WERI-Rb-1 (cell line): ENCODE measurements at regions not wholly inside any gene's neighbourhood (a gene's known extent, or its start where the extent isn't known, plus 50 kb on each side); places are given as distances from the start of the nearest gene placed in this dataset.
"Not testable (repeated sequence)": the region's sequence is repeated elsewhere in the genome, so short reads cannot be mapped to it uniquely, and the experiment has no call there.

ENCODE experiments used
- DNase-seq: peaks from one replicate; pipeline ENCODE4 v3.0.0-alpha.2; 2020
- H3K27ac ChIP-seq: fragments of 250-450 bp; sonication (Bioruptor Pico); 2 replicates; pipeline ENCODE4 v1.5.1; 2020; ENCODE audit warnings: mild to moderate bottlenecking, moderate library complexity
- H3K27me3 ChIP-seq: fragments of 250-450 bp; sonication (Bioruptor Pico); 2 replicates; pipeline ENCODE4 v1.5.1; 2021; ENCODE audit warnings: mild to moderate bottlenecking, low read depth, moderate library complexity; ENCODE audit not compliant: insufficient read depth, severe bottlenecking
- H3K36me3 ChIP-seq: fragments of 250-450 bp; sonication (Bioruptor Pico); 2 replicates; pipeline ENCODE4 v1.5.1; 2020; ENCODE audit warnings: mild to moderate bottlenecking, moderate library complexity
- H3K4me3 ChIP-seq: 2 replicates; pipeline ENCODE4 v1.5.1; 2011; ENCODE audit warnings: low read depth, mild to moderate bottlenecking, control low read depth, low read length
- H3K9me3 ChIP-seq: fragments of 250-450 bp; sonication (Bioruptor Pico); 2 replicates; pipeline ENCODE4 v1.5.1; 2021; ENCODE audit warnings: mild to moderate bottlenecking, moderate library complexity; ENCODE audit not compliant: severe bottlenecking
- TF ChIP-seq, protein P1 (sequence below): IDR thresholded peaks from 2 replicates; pipeline ENCODE4 v1.5.1; 2011; ENCODE audit warnings: low read depth, mild to moderate bottlenecking, control low read depth, inconsistent platforms, low read length

DNA sequence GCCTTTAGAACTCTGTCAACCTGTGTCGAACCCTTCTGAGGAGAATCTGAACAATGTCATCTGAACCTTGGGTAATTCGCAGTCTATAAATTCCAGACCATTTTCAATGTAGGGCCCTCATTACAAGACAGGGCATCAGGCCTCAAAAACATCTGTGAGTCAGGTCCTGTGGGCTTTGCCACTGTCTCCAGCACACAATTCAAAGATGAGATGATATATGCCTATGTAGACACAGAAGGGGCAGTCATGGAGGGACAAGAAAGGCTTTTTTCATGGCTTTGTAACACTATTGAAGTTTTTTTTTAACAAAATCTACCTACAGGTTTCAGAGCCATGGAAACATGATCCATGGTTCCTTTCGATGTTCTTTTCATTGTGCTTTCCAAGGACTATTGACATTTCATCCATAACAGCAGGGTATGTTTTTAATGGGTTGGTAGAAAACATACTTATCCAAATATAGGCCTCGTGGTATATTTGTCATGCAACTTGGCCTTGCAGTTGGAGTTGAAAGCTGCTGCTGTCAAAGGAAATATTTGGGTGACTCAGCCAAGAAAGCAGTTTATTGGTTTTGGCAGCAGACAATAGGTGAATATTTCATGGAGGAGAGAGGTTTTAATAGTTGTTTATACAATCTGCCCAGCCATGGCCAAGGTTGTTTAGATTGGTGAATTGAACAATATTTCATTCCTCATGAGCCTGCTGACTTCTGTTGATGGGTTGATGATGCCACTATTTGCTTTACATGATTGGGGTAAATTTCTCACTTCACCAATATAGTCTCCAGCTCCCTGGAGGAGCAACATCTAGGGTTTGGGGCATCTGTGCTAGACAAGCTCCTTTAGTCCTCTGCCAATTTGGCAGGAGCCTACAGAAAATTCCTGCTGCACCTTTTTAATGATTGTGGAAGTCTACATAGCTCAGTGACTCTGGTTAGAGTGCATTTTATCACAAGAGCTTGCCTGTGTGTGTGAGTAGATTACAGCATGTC is 158.4 kb upstream of the TMEM72 start:
- DNase-seq = no peak
- H3K36me3 ChIP-seq = no peaks in the 10 kb centered on the region
- H3K9me3 ChIP-seq = no peaks in the 10 kb centered on the region
- TF ChIP-seq, protein P1, sequence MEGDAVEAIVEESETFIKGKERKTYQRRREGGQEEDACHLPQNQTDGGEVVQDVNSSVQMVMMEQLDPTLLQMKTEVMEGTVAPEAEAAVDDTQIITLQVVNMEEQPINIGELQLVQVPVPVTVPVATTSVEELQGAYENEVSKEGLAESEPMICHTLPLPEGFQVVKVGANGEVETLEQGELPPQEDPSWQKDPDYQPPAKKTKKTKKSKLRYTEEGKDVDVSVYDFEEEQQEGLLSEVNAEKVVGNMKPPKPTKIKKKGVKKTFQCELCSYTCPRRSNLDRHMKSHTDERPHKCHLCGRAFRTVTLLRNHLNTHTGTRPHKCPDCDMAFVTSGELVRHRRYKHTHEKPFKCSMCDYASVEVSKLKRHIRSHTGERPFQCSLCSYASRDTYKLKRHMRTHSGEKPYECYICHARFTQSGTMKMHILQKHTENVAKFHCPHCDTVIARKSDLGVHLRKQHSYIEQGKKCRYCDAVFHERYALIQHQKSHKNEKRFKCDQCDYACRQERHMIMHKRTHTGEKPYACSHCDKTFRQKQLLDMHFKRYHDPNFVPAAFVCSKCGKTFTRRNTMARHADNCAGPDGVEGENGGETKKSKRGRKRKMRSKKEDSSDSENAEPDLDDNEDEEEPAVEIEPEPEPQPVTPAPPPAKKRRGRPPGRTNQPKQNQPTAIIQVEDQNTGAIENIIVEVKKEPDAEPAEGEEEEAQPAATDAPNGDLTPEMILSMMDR = no peak
- H3K4me3 ChIP-seq = no peak overlapping the region
- H3K27ac ChIP-seq = no peak overlapping the region
- H3K27me3 ChIP-seq = peaks cover 76% of the 10 kb centered on the region

GRCh38 chr10:44754355-44754754 is 156.8 kb upstream of the TMEM72 start:
- not testable (repeated sequence) for DNase-seq, H3K27ac ChIP-seq, H3K36me3 ChIP-seq, H3K4me3 ChIP-seq, H3K9me3 ChIP-seq
- H3K27me3 ChIP-seq = peaks cover 76% of the 10 kb centered on the region

DNA sequence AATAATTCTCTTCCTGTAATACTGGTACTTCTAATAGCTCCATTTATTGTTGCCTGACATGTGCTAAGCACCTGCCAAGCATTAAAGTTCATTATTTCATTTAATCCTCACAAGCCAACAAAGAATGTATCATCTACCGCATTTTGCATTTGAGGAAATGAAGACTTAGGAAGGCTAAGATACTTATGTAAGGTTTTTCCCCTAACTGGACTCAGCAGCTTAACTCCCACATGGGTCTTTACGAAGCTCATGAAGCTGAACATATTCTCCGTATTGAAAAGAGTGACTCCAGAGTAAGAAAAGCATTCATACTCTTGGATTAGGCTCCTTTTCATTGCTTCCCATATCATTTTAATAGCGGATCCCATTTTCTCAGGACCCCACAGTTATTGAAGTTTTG is 155.7 kb upstream of the TMEM72 start:
- no peak for DNase-seq
- Histone ChIP-seq H3K9me3 (no peaks in the 10 kb centered on the region), H3K27me3 (peaks cover 80% of the 10 kb centered on the region), H3K4me3 (no peak overlapping the region), H3K36me3 (no peaks in the 10 kb centered on the region), H3K27ac (no peak overlapping the region)
- TF ChIP-seq, protein P1 = no peak

DNA sequence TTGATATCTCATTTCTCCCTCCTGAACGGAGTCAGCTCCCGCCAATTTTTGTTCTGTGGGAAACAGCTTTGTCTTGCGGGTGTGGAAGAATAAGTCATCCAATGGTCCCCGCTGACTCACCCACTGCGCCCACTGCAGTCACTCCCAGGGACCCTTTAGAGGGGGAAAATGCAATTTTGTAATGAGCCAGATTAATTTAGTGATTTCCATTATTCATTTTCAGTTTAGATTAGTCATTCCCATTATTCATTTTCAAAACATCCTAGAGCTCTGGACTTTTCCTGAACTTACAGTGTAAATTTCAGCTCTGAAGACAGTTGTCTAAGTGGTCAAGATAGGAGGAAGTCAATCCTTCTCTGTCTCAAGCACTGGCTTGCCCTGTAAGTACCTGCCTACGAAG is 154.9 kb upstream of the TMEM72 start:
- TF ChIP-seq, protein P1 = no peak
- no peak overlapping the region for H3K27ac ChIP-seq

GRCh38 chr10:44757551-44758205 is 153.5 kb upstream of the TMEM72 start:
- Histone ChIP-seq H3K27ac (no peak overlapping the region), H3K36me3 (no peaks in the 10 kb centered on the region), H3K27me3 (peaks cover 80% of the 10 kb centered on the region), H3K4me3 (no peak overlapping the region), H3K9me3 (no peaks in the 10 kb centered on the region)
- TF ChIP-seq, protein P1 = no peak
- no peak for DNase-seq

More for the DNA sequence above, 154.9 kb upstream of the TMEM72 start:
- Histone ChIP-seq H3K36me3 (no peaks in the 10 kb centered on the region), H3K4me3 (no peak overlapping the region), H3K9me3 (no peaks in the 10 kb centered on the region), H3K27me3 (peaks cover 82% of the 10 kb centered on the region)
- no peak for DNase-seq

DNA sequence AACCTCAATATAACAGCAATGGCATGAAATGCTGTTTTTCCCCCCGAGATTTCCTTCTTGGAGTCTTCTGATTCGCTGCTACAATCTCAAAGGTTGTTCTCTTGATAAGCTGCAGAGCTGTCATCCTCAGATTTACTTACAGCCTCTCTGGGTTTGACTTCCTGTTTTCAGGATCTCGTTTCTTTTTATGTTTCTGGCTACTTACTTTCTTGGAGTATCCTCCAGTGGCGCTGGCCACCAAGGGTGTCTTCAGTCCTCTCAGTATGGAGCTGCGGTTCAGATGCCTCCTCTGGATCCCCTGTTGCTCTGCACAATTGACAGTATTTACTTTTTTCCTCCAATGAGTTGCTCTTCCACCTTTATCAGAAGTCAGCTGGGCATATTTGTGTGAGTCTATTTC is 152.0 kb upstream of the TMEM72 start:
- H3K27me3 ChIP-seq = peaks cover 74% of the 10 kb centered on the region
- TF ChIP-seq, protein P1 = no peak
- DNase-seq = no peak
- H3K9me3 ChIP-seq = no peaks in the 10 kb centered on the region
- no peaks in the 10 kb centered on the region for H3K36me3 ChIP-seq
- no peak overlapping the region for H3K4me3 ChIP-seq
- no peak overlapping the region for H3K27ac ChIP-seq
